ENCODE measurements at regions not wholly inside any gene's neighbourhood (a gene's known extent, or its start where the extent isn't known, plus 50 kb on each side); places are given as distances from the start of the nearest gene placed in this dataset.

DNA sequence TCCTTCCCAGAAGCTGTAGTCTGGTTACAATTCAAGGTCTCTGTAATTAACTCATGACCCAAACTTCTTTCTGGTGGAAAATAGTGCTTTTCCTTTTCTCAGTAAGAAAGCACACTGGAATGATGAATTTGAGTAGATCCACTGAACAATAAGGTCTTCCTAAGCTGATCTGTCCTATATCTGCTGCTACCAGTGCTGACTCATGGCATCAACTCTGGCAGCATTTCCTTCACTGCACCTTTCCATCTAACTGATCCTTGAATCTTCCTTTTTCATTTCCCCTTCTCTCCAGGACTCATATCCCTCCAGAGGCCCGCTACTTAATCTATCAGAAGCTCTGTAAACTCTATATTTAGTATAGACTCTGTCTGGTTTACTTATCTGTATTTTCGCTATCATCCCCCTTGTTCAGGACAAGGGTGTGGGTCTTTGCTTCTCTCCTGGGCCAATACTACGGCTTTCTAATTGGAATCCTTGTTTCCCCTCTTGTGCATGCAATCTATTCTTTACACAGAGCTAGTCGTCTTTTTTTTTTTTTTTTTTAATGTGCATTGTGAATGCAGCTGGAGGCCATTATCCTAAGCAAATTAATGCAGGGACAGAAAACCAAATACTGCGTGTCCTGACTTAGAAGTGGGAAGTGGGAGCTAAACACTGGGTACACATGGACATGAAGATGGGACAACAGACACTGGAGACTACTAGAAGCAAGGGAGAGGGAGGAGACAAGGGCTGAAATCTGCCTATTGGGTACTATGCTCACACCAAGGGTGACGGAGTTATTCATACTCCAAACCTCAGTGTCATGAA is 192.2 kb upstream of the RPS23 start (continued):
- TF ChIP-seq SP1 (IDR thresholded peaks at IDR 0.05; ENCODE audit: low read depth, low read length), result no peak
- TF ChIP-seq RELA (IDR thresholded peaks at IDR 0.05; ENCODE audit: borderline replicate concordance, partially characterized antibody), result no peak
- TF ChIP-seq STAT1 (conservative IDR thresholded peaks at IDR 0.05), result no peak
- TF ChIP-seq ZNF622 (IDR thresholded peaks at IDR 0.05), result no peak
- TF ChIP-seq MEF2A (IDR thresholded peaks at IDR 0.05; ENCODE audit: insufficient read depth, low read depth, low read length), result no peak
- TF ChIP-seq TCF3 (IDR thresholded peaks at IDR 0.05; ENCODE audit: borderline replicate concordance, insufficient read depth, low read depth, low read length), result no peak
- TF ChIP-seq FOXK2 (IDR thresholded peaks at IDR 0.05), result no peak
- TF ChIP-seq RUNX3 (IDR thresholded peaks at IDR 0.05; ENCODE audit: low read length), result no peak

DNA sequence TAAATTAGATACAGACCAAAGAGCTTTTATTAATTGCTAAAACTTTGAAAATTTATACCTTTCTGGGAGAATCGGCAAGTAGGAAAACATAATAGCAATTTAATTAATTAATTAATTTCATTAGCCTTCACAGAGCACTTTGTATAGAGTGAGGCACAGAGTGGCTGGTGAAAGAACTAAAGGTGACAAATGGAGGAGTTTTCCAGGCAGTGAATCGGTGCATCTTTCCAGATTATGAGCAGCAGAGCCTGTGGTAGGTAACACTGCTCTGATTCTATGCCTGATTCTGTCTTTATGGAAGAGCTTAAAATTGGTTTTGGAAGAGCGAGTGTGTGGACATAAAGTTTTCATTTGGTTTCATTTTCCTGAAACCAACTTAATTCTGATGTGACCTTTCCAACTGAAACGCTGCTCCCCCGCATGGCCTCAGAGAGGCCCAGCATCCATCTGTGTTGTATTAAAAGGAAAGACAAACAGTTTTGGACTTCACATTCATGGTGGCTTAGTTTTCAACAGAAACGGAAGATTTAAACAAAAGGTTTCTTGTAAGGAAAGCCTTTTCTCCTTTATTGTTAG is 188.9 kb upstream of the RPS23 start:
- no peak overlapping the region for H3K4me3 ChIP-seq
- no peaks in the 10 kb centered on the region for H3K79me2 ChIP-seq (ENCODE audit: control insufficient read depth, insufficient read depth, low read length)
- WGBS (ENCODE audit: insufficient coverage, insufficient replicate concordance, low lambda C conversion rate, missing lambda C conversion rate), result 89% methylated on average over 6 of the region's 6 CpGs
- no peaks in the 10 kb centered on the region for H3K9me3 ChIP-seq (replicated peaks; ENCODE audit: control insufficient read depth, insufficient read depth, low read length)
- POLR2A ChIA-PET, result no interaction called here
- BruUV-seq (replicated peaks), result no TSS peak
- TF ChIP-seq CBFB (IDR thresholded peaks at IDR 0.05; ENCODE audit: low read depth) (no peak), NR2C1 (IDR thresholded peaks at IDR 0.05) (no peak), TCF3 (IDR thresholded peaks at IDR 0.05; ENCODE audit: borderline replicate concordance, insufficient read depth, low read depth, low read length) (no peak), RFX5 (IDR thresholded peaks at IDR 0.05; ENCODE audit: low read depth, low read length) (no peak)
- TF ChIP-seq, protein P1, sequence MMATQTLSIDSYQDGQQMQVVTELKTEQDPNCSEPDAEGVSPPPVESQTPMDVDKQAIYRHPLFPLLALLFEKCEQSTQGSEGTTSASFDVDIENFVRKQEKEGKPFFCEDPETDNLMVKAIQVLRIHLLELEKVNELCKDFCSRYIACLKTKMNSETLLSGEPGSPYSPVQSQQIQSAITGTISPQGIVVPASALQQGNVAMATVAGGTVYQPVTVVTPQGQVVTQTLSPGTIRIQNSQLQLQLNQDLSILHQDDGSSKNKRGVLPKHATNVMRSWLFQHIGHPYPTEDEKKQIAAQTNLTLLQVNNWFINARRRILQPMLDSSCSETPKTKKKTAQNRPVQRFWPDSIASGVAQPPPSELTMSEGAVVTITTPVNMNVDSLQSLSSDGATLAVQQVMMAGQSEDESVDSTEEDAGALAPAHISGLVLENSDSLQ (IDR thresholded peaks at IDR 0.05), result no peak
- no peak for DNase-seq (ENCODE audit: low read depth, low spot score)
- H3K9ac ChIP-seq (ENCODE audit: control insufficient read depth, insufficient read depth, low read length), result no peak overlapping the region
- in situ Hi-C loops (cut with MboI) (no loop called here), intact Hi-C loops (cut with micrococcal nuclease; ENCODE audit: unreplicated experiment) (no loop called here)
- no peaks in the 10 kb centered on the region for H4K20me1 ChIP-seq (ENCODE audit: control insufficient read depth, insufficient read depth)
- H3K4me1 ChIP-seq (ENCODE audit: control insufficient read depth, insufficient read depth, low read length), result no peaks in the 10 kb centered on the region
- RAD21 ChIA-PET (ENCODE audit: unreplicated experiment), result no interaction called here
- no peak overlapping the region for H2AFZ ChIP-seq (ENCODE audit: control insufficient read depth, low read depth, low read length)
- ATAC-seq, result no peak
- no peak for FAIRE-seq
- SMC1A ChIA-PET (ENCODE audit: uncharacterized antibody, unreplicated experiment), result interaction anchor here (0.6 kb wide), 1 partner anchor 183 kb away, joined by 3 read pairs; no protein-coding TSS in a partner anchor
- H3K27me3 ChIP-seq (replicated peaks in 1 of 2; ENCODE audit: control insufficient read depth in 2 of 2, insufficient read depth in 2 of 2, low read length in 1 of 2), result no peaks in the 10 kb centered on the region
- CTCF ChIA-PET, result no interaction called here
- no peak overlapping the region for H3K4me2 ChIP-seq (ENCODE audit: control insufficient read depth, insufficient read depth)
- no peaks in the 10 kb centered on the region for H3K36me3 ChIP-seq (ENCODE audit: control insufficient read depth in 2 of 2, insufficient read depth in 2 of 2, low read length in 1 of 2)
- no peak overlapping the region for H3K27ac ChIP-seq (ENCODE audit: control insufficient read depth, insufficient read depth)

Data from GM12878 (cell line).